ENCODE measurements at regions not wholly inside any gene's neighbourhood (a gene's known extent, or its start where the extent isn't known, plus 50 kb on each side); places are given as distances from the start of the nearest gene placed in this dataset.

- no peak for TF ChIP-seq ATF2 (CRISPR knock-in tag; IDR thresholded peaks at IDR 0.05; ENCODE audit: borderline replicate concordance, low read depth)
- no peak for TF ChIP-seq ZNF416 (CRISPR knock-in tag; IDR thresholded peaks at IDR 0.05)
Measured at GRCh38 chr9:16068476-16068875, 515.6 kb downstream of the CCDC171 start (continued).

DNA sequence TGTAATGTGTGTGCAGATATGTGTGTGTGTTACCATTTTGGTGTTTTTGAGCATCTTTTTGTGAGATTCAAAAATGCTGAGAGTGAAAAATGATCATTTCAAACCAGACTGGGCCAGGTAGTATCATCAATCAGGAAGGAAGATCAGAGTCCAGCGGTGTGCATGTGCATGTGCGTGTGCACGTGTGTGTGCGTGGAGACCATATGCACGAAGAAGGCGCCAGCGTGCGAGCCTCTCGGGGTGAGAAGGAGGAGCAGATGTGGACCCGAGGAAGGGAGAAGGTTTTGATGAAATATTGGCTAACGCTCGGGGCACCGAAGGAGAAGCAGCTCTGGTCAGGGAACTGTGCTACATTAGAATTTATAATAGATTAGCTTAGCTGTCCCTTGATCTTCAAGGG, 516.4 kb downstream of the CCDC171 start:
- no peak overlapping the region for H3K27ac Mint-ChIP-seq
- ChIA-PET CTCF (no interaction called here), POLR2A (no interaction called here)
- H3K36me3 Mint-ChIP-seq: no peaks in the 10 kb centered on the region
- DNase-seq (ENCODE audit: low spot score) (no peak), ATAC-seq (no peak)
- no peak overlapping the region for H3K4me3 Mint-ChIP-seq
- peaks cover 6% of the 10 kb centered on the region; the same call in 1 of the 2 replicates for H3K4me1 Mint-ChIP-seq
- peaks cover 5% of the 10 kb centered on the region; the same call in 1 of the 2 replicates for H3K9me3 Mint-ChIP-seq
- TF ChIP-seq ZBTB21 (CRISPR knock-in tag; IDR thresholded peaks at IDR 0.05; ENCODE audit: borderline replicate concordance) (no peak), CBFB (CRISPR knock-in tag; IDR thresholded peaks at IDR 0.05; ENCODE audit: low read depth) (no peak), ZNF416 (CRISPR knock-in tag; IDR thresholded peaks at IDR 0.05) (no peak)
- TF ChIP-seq, protein P1, sequence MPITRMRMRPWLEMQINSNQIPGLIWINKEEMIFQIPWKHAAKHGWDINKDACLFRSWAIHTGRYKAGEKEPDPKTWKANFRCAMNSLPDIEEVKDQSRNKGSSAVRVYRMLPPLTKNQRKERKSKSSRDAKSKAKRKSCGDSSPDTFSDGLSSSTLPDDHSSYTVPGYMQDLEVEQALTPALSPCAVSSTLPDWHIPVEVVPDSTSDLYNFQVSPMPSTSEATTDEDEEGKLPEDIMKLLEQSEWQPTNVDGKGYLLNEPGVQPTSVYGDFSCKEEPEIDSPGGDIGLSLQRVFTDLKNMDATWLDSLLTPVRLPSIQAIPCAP (CRISPR knock-in tag; IDR thresholded peaks at IDR 0.05): no peak
- no peaks in the 10 kb centered on the region; the same call in 1 of the 2 replicates for H3K27me3 Mint-ChIP-seq (ENCODE audit: low read depth)

DNA sequence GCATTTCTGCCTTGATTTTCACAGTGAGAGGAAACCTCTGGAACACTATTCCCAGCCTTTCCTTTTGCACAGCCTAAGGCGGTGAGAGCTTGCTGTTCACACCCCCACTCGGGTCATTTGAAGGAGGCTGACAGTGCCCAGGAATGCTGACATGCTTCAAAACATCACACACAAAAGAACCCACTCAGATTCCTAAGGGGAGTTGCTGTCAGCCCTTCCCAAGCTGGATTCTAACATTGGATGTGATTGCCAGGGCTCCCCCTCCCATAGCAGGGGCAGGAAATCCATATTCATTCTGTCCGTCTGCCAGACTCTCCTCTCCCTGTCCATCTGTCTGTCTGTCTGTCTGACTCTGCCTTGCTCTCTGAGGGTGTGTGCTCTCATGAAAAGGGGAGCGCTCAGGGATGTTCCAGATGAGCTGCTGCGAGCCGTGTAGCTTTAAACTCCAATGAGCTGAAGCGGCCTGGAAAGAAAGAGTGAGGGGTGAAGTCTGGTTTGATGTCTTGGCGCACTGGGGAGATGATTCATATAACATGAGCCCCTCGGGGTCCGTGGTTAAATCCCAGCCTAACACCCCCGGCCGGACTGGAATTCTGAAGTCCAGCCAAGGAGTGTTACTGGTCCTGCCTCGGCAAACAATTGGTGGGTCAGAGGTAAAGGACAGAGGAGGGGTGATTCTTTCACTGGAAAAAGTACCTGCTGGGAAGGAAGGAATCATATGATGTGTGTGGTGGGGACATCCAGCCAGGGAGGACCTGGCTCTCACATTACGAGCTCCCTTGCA, 517.0 kb downstream of the CCDC171 start:
- ChIA-PET POLR2A (no interaction called here), CTCF (interaction anchor here (1.0 kb wide), 1 partner anchor 29 kb away, joined by 3 read pairs; no protein-coding TSS in a partner anchor)
- H3K27ac Mint-ChIP-seq: no peak overlapping the region
- H3K4me3 Mint-ChIP-seq: no peak overlapping the region
- peaks cover 5% of the 10 kb centered on the region; the same call in 1 of the 2 replicates for H3K9me3 Mint-ChIP-seq
- peaks cover 6% of the 10 kb centered on the region; the same call in 1 of the 2 replicates for H3K4me1 Mint-ChIP-seq
- no peaks in the 10 kb centered on the region for H3K36me3 Mint-ChIP-seq
- no peaks in the 10 kb centered on the region; the same call in 1 of the 2 replicates for H3K27me3 Mint-ChIP-seq (ENCODE audit: low read depth)
- TF ChIP-seq USF2 (CRISPR knock-in tag; IDR thresholded peaks at IDR 0.05) (no peak), JAZF1 (CRISPR knock-in tag; IDR thresholded peaks at IDR 0.05) (no peak), NR1H2 (CRISPR knock-in tag; IDR thresholded peaks at IDR 0.05) (no peak), ZNF396 (CRISPR knock-in tag; IDR thresholded peaks at IDR 0.05; ENCODE audit: borderline replicate concordance) (no peak), FOXP4 (CRISPR knock-in tag; IDR thresholded peaks at IDR 0.05) (no peak), MXD4 (CRISPR knock-in tag; IDR thresholded peaks at IDR 0.05; ENCODE audit: borderline replicate concordance) (no peak), ZNF263 (CRISPR knock-in tag; IDR thresholded peaks at IDR 0.05; ENCODE audit: low read depth) (no peak), GRHL2 (CRISPR knock-in tag; IDR thresholded peaks at IDR 0.05; ENCODE audit: insufficient replicate concordance, severe bottlenecking) (no peak), ZNF121 (CRISPR knock-in tag; IDR thresholded peaks at IDR 0.05) (no peak)
- TF ChIP-seq, protein P2, sequence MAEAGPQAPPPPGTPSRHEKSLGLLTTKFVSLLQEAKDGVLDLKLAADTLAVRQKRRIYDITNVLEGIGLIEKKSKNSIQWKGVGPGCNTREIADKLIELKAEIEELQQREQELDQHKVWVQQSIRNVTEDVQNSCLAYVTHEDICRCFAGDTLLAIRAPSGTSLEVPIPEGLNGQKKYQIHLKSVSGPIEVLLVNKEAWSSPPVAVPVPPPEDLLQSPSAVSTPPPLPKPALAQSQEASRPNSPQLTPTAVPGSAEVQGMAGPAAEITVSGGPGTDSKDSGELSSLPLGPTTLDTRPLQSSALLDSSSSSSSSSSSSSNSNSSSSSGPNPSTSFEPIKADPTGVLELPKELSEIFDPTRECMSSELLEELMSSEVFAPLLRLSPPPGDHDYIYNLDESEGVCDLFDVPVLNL (CRISPR knock-in tag; IDR thresholded peaks at IDR 0.05; ENCODE audit: borderline replicate concordance, low read depth): no peak
- DNase-seq (ENCODE audit: low spot score) (no peak), ATAC-seq (no peak)
